A673 (cell line): ENCODE measurements at regions not wholly inside any gene's neighbourhood (a gene's known extent, or its start where the extent isn't known, plus 50 kb on each side); places are given as distances from the start of the nearest gene placed in this dataset.

Experiments
- CTCF ChIP-seq: fragments of 300-800, 200-600 bp; sonication (generic); conservative IDR thresholded peaks from 2 replicates; pipeline ENCODE4 v1.5.1; 2017; ENCODE audit warnings: low read depth, mild to moderate bottlenecking, antibody characterized with exemption, low read length, moderate library complexity, mixed read lengths
- EZH2 ChIP-seq: fragments of 200-600 bp; sonication (generic); IDR thresholded peaks from 2 replicates; pipeline ENCODE4 v1.6.1; 2017; ENCODE audit warnings: borderline replicate concordance, low read depth, mild to moderate bottlenecking, mixed read lengths, antibody characterized with exemption, low read length; ENCODE audit not compliant: poor library complexity, severe bottlenecking

GRCh38 chr17:74141612-74142011 is 61.9 kb upstream of the RPL38 start:
- TF ChIP-seq CTCF: no peak
- no peak for TF ChIP-seq EZH2
